ENCODE measurements at regions not wholly inside any gene's neighbourhood (a gene's known extent, or its start where the extent isn't known, plus 50 kb on each side); places are given as distances from the start of the nearest gene placed in this dataset.
"Not testable (repeated sequence)": the region's sequence is repeated elsewhere in the genome, so short reads cannot be mapped to it uniquely, and the experiment has no call there.

DNA sequence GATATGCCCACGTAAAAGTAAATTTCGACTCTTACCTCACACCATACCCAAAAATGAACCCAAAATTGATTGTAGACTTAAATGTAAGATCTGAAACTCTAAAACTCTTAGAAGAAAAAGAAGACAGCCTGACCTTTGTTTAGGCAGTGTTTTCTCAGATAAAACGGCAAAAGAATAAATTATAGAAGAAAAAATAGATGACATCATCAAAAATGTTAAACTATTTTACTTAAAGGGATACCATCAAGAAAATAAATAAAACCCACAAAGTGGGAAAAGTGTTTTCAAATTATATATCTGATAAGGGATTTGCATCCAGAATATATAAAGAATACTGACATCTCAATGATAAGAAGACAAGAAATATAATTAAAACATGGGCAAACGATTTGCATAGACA, 862.7 kb downstream of the DTWD2 start:
- Histone ChIP-seq H3K27me3 (ENCODE audit: insufficient read depth, insufficient read length) (no peaks in the 10 kb centered on the region), H3K9me3 (ENCODE audit: insufficient read depth, low read length) (no peaks in the 10 kb centered on the region), H3K4me3 (ENCODE audit: insufficient read length, low read depth) (no peak overlapping the region), H3K9ac (ENCODE audit: insufficient read length, low read depth) (no peak overlapping the region), H3K36me3 (ENCODE audit: insufficient read depth, insufficient read length, low read length) (no peaks in the 10 kb centered on the region), H3K4me1 (ENCODE audit: insufficient read depth, insufficient read length) (no peaks in the 10 kb centered on the region)
- no peak for DNase-seq (ENCODE audit: low read depth, low spot score)
- TF ChIP-seq YY1 (IDR thresholded peaks at IDR 0.05; ENCODE audit: insufficient read depth, insufficient read length) (no peak), SUZ12 (IDR thresholded peaks at IDR 0.05; ENCODE audit: extremely low read depth, insufficient read depth, insufficient read length) (no peak), ZNF274 (IDR thresholded peaks at IDR 0.05; ENCODE audit: low read depth, low read length) (no peak)

DNA sequence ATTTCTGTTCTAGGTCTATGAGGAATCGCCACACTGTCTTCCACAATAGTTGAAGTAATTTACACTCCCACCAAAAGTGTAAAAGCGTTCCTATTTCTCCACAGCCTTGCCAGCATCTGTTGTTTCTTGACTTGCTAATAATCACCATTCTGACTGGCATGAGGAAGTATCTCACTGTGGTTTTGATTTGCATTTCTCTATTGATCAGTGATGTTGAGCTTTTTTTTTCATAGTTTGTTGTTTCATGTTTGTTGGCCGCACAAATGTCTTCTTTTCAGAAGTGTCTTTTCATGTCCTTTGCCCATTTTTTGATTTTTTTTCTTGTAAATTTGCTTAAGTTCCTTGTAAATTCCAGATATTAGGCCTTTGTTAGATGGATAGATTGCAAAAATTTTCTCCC, 867.1 kb downstream of the DTWD2 start:
- Histone ChIP-seq H3K4me3 (ENCODE audit: insufficient read length, low read depth) (no peak overlapping the region), H3K4me1 (ENCODE audit: insufficient read depth, insufficient read length) (no peaks in the 10 kb centered on the region), H3K9ac (ENCODE audit: insufficient read length, low read depth) (no peak overlapping the region), H3K27me3 (ENCODE audit: insufficient read depth, insufficient read length) (no peaks in the 10 kb centered on the region), H3K9me3 (ENCODE audit: insufficient read depth, low read length) (no peaks in the 10 kb centered on the region), H3K36me3 (ENCODE audit: insufficient read depth, insufficient read length, low read length) (no peaks in the 10 kb centered on the region)
- no peak for DNase-seq (ENCODE audit: low read depth, low spot score)
- TF ChIP-seq ZNF274 (IDR thresholded peaks at IDR 0.05; ENCODE audit: low read depth, low read length) (no peak), YY1 (IDR thresholded peaks at IDR 0.05; ENCODE audit: insufficient read depth, insufficient read length) (no peak), SUZ12 (IDR thresholded peaks at IDR 0.05; ENCODE audit: extremely low read depth, insufficient read depth, insufficient read length) (no peak)

DNA sequence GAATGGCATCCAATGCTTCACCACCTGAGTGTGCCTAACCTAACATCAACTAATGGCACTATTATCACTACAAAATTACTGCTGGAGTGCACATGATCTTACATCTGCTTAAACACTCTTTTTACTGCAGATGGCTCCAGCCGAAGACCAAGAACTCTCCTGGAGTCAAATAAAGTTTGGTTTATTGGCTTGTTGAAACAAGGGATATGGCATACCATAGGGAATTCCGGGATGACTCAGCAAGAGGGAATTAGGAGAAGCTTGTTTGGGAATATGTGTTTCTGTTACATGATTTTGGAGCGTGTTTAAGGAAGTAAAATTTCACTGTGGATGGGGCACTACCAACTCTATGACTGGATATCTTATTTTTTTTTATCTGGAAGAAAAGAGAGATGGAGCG, 872.6 kb downstream of the DTWD2 start:
- H3K4me1 ChIP-seq (ENCODE audit: insufficient read depth, insufficient read length) = no peaks in the 10 kb centered on the region
- H3K9ac ChIP-seq (ENCODE audit: insufficient read length, low read depth) = no peak overlapping the region
- no peak overlapping the region for H3K4me3 ChIP-seq (ENCODE audit: insufficient read length, low read depth)
- no peak for DNase-seq (ENCODE audit: low read depth, low spot score)
- H3K27me3 ChIP-seq (ENCODE audit: insufficient read depth, insufficient read length) = no peaks in the 10 kb centered on the region
- H3K9me3 ChIP-seq (ENCODE audit: insufficient read depth, low read length) = no peaks in the 10 kb centered on the region
- TF ChIP-seq YY1 (IDR thresholded peaks at IDR 0.05; ENCODE audit: insufficient read depth, insufficient read length) (no peak), ZNF274 (IDR thresholded peaks at IDR 0.05; ENCODE audit: low read depth, low read length) (no peak), SUZ12 (IDR thresholded peaks at IDR 0.05; ENCODE audit: extremely low read depth, insufficient read depth, insufficient read length) (no peak)
- no peaks in the 10 kb centered on the region for H3K36me3 ChIP-seq (ENCODE audit: insufficient read depth, insufficient read length, low read length)

DNA sequence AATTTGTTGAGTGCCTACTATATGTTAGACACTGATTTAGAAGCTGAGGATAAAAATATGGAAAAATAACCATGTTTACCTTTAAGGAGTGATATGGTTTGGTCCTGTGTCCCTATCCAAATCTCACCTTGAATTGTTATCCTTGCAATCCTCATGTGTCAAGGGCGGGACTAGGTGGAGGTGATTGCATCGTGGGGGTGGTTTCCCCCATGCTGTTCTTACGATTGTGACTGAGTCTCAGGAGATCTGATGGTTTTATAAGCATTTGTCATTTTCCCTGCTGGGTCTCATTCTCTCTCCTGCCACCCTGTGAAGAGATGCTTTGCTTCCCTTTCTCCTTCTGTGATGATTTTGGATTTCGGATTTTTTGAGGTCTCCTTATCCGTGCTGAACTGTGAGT, 876.4 kb downstream of the DTWD2 start:
- TF ChIP-seq SUZ12 (IDR thresholded peaks at IDR 0.05; ENCODE audit: extremely low read depth, insufficient read depth, insufficient read length) = no peak
- H3K36me3 ChIP-seq (ENCODE audit: insufficient read depth, insufficient read length, low read length) = no peaks in the 10 kb centered on the region
- H3K4me3 ChIP-seq (ENCODE audit: insufficient read length, low read depth) = no peak overlapping the region
- H3K9ac ChIP-seq (ENCODE audit: insufficient read length, low read depth) = no peak overlapping the region
- H3K27me3 ChIP-seq (ENCODE audit: insufficient read depth, insufficient read length) = no peaks in the 10 kb centered on the region
- no peaks in the 10 kb centered on the region for H3K4me1 ChIP-seq (ENCODE audit: insufficient read depth, insufficient read length)
- DNase-seq (ENCODE audit: low read depth, low spot score) = no peak
- no peaks in the 10 kb centered on the region for H3K9me3 ChIP-seq (ENCODE audit: insufficient read depth, low read length)

DNA sequence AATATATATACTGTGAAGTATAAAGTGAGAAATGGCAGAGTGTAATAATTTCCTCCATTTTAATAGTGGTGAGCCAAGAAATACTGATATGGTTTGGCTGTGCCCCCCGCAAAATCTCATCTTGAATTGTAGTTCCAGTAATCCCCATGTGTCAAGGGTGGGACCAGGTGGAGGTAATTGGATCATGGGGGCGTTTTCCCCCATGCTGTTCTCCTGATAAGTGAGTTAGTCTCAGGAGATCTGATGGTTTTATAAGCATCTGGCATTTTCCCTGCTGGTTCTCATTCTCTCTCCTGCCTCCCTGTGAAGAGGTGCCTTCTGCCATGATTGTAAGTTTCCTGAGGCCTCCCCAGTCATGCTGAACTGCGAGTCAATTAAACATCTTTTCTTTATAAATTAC, 881.1 kb downstream of the DTWD2 start:
- not testable (repeated sequence) for H3K36me3 ChIP-seq (ENCODE audit: insufficient read depth, insufficient read length, low read length); DNase-seq (ENCODE audit: low read depth, low spot score); H3K9me3 ChIP-seq (ENCODE audit: insufficient read depth, low read length); H3K4me3 ChIP-seq (ENCODE audit: insufficient read length, low read depth); H3K9ac ChIP-seq (ENCODE audit: insufficient read length, low read depth); H3K27me3 ChIP-seq (ENCODE audit: insufficient read depth, insufficient read length); H3K4me1 ChIP-seq (ENCODE audit: insufficient read depth, insufficient read length)

DNA sequence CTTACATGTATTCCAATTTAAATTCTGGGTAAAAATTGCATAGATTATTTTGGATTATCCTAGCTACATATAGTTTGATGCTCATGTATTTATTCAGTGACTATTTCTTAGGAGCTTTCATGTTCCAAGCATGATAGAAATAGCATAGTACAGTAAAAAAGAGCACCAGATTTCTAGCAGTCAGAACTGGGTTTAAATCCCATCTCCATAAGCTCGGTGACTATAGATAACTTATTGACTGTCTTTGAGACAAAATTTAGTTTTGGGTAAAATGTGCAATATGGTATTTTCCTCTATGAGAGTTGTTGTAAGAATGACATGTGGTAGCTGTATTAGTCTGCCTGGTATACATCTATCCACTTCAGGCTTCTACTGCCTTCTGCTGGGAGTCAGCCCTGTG, 889.6 kb downstream of the DTWD2 start:
- no peaks in the 10 kb centered on the region for H3K4me1 ChIP-seq (ENCODE audit: insufficient read depth, insufficient read length)
- DNase-seq (ENCODE audit: low read depth, low spot score) = no peak
- no peak overlapping the region for H3K9ac ChIP-seq (ENCODE audit: insufficient read length, low read depth)
- H3K9me3 ChIP-seq (ENCODE audit: insufficient read depth, low read length) = no peaks in the 10 kb centered on the region
- TF ChIP-seq SUZ12 (IDR thresholded peaks at IDR 0.05; ENCODE audit: extremely low read depth, insufficient read depth, insufficient read length) = no peak
- TF ChIP-seq YY1 (IDR thresholded peaks at IDR 0.05; ENCODE audit: insufficient read depth, insufficient read length) = no peak
- TF ChIP-seq ZNF274 (IDR thresholded peaks at IDR 0.05; ENCODE audit: low read depth, low read length) = no peak
- H3K36me3 ChIP-seq (ENCODE audit: insufficient read depth, insufficient read length, low read length) = no peaks in the 10 kb centered on the region
- H3K27me3 ChIP-seq (ENCODE audit: insufficient read depth, insufficient read length) = no peaks in the 10 kb centered on the region
- H3K4me3 ChIP-seq (ENCODE audit: insufficient read length, low read depth) = no peak overlapping the region

DNA sequence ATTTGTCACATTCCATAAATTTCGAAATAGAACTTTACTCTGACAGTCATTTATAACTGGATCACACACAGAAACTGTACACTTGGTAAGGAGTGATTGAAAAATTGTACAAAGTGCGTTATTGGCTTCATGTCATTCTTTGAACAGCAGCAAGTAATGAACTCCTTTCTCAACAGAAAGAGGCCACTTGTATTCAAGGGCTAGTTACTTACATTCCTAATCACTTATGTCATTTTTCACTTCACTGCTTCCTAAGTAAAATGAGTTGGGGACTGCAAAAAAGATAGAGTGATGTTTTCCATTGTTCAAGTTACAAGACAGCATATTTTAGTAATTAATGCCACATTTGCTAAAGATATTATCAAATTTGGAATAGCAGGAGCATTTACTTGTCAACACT, 893.2 kb downstream of the DTWD2 start:
- no peaks in the 10 kb centered on the region for H3K4me1 ChIP-seq (ENCODE audit: insufficient read depth, insufficient read length)
- DNase-seq (ENCODE audit: low read depth, low spot score) = no peak

DNA sequence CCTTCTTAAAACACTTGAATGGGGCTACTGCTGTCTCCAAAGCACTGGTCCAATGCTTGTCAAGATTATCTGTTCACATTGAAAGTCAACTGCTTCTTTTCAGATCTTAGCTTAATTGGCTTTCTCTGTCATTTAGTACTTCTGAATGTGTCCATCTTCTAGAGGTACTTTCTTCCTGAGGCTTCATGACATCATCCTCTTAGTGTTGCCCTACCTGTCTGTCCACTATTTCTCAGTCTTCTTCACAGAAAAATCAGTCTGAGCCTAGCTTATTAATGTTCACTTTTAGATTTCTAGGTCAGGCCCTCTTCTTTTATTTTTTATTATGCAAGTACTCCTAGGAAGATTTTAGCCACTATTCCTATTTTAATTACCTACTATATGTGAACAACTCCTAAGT, 899.9 kb downstream of the DTWD2 start:
- Histone ChIP-seq H3K4me1 (ENCODE audit: insufficient read depth, insufficient read length) (no peaks in the 10 kb centered on the region), H3K27me3 (ENCODE audit: insufficient read depth, insufficient read length) (no peaks in the 10 kb centered on the region), H3K36me3 (ENCODE audit: insufficient read depth, insufficient read length, low read length) (no peaks in the 10 kb centered on the region), H3K9ac (ENCODE audit: insufficient read length, low read depth) (no peak overlapping the region), H3K4me3 (ENCODE audit: insufficient read length, low read depth) (no peak overlapping the region), H3K9me3 (ENCODE audit: insufficient read depth, low read length) (no peaks in the 10 kb centered on the region)
- no peak for TF ChIP-seq YY1 (IDR thresholded peaks at IDR 0.05; ENCODE audit: insufficient read depth, insufficient read length)
- no peak for TF ChIP-seq ZNF274 (IDR thresholded peaks at IDR 0.05; ENCODE audit: low read depth, low read length)
- TF ChIP-seq SUZ12 (IDR thresholded peaks at IDR 0.05; ENCODE audit: extremely low read depth, insufficient read depth, insufficient read length) = no peak
- no peak for DNase-seq (ENCODE audit: low read depth, low spot score)

More for the DNA sequence above, 893.2 kb downstream of the DTWD2 start:
- H3K9ac ChIP-seq (ENCODE audit: insufficient read length, low read depth) = no peak overlapping the region
- H3K36me3 ChIP-seq (ENCODE audit: insufficient read depth, insufficient read length, low read length) = no peaks in the 10 kb centered on the region
- no peaks in the 10 kb centered on the region for H3K9me3 ChIP-seq (ENCODE audit: insufficient read depth, low read length)
- no peaks in the 10 kb centered on the region for H3K27me3 ChIP-seq (ENCODE audit: insufficient read depth, insufficient read length)
- H3K4me3 ChIP-seq (ENCODE audit: insufficient read length, low read depth) = no peak overlapping the region
- TF ChIP-seq YY1 (IDR thresholded peaks at IDR 0.05; ENCODE audit: insufficient read depth, insufficient read length) (no peak), SUZ12 (IDR thresholded peaks at IDR 0.05; ENCODE audit: extremely low read depth, insufficient read depth, insufficient read length) (no peak), ZNF274 (IDR thresholded peaks at IDR 0.05; ENCODE audit: low read depth, low read length) (no peak)

Measured in NT2/D1 (cell line).